Fibroblast of skin of right biceps (primary cell): ENCODE measurements at regions not wholly inside any gene's neighbourhood (a gene's known extent, or its start where the extent isn't known, plus 50 kb on each side); places are given as distances from the start of the nearest gene placed in this dataset.

Experiments used
- DNase-seq: peaks from one replicate; pipeline ENCODE4 v3.0.0-alpha.2; 2013

GRCh38 chr10:52870562-52870961, 98.0 kb upstream of the MBL2 start:
- DNase-seq: no peak

DNA sequence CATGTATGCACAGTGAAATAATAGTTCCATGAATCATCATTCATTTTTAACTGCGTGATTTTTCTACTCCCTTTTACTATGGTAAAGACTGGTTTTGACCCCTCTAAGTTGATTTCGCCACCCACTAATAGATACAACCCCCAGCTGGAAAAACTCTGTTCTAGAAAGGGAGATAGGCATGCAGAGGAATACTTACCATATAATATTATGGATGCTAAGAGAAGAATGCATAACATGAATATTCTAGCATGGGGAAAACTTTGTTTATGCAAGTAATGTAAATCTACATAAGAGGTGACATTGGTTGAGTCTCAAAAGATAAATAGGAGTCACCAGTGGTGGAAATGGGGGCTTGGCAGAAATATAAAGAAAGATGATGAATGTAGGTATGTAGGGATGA, 97.3 kb upstream of the MBL2 start:
- DNase-seq: no peak

DNA sequence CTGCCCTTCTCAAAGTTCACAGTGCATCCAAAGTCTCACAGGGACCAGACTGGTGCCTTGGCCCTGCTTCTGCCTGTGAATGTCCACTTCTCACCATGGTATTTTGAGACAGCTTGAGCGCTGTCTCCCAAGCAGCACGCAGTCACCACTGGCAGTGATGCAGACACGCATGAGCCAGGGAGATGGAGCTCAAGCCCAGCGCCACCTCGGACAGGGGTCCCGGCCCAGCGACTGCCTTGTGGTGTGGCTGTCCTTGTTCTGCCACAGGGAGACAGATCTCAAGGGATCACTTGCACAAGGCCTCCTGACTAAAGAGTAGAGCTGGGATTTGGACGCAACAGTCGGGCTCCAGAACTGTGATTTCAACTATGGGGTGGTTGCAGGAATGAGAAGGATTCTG, 92.6 kb upstream of the MBL2 start:
- DNase-seq: no peak

DNA sequence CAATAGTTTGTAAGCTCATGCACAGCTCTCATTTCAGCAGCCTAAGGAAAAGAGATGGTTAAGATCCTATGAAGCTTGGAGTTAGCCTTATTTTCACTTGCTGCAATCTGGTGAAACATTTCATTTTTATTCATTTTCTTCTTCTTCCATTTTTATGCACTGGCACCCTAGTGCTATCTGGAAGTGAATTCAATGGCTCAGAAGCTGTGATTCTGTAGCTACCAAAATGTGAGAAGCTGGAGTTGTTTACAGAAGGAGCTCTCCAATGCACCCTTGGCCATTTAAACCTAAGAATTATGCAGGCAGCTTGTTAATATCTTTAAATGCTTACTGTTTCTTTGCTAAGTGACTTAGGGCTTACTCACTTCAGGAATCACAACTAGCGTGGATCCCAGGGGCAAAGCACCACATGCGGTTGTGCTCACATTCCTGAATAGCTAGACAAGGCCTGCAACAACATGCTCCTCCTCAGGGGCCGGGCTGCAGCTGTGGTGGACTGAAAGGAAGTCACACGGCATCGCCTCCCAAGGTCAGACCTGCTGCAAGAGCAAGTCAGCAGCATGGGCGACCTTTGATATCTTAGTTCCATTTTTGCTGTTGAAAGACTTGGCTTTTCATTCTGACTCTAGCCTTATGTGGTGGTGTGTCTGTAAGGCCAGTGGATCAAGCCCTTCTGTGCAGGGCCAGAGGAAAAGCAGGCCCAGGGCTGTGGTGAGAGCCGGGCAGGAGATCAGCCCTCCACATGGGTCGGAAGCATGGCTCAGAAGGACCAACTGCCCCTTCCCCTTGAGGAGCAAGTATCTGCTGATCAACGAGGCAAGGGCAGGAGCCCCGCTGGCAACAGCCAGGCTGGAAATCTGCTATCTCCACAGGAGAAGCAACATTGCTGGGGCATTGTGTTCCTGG, 91.9 kb upstream of the MBL2 start:
- peak; percentile 96 for DNase-seq

DNA sequence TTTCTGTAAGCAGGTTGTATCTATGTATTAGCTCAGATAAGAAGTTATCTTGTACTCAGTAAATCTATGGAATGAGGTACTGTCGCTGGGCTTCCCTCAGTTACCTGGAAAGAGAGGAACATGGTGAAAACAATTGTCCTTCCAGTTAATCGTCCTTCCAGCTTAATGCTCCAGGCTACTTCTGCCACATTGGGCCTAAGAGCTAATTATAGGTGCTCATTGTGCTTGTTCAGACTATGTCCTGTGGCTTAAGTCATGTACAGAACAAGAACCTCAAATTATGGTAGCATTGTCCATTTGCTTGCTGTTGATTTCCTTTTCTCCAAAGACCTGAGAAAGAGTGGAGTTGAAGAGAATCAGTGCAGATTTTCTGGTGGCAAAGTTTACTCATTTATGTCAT, 86.1 kb upstream of the MBL2 start:
- no peak for DNase-seq

DNA sequence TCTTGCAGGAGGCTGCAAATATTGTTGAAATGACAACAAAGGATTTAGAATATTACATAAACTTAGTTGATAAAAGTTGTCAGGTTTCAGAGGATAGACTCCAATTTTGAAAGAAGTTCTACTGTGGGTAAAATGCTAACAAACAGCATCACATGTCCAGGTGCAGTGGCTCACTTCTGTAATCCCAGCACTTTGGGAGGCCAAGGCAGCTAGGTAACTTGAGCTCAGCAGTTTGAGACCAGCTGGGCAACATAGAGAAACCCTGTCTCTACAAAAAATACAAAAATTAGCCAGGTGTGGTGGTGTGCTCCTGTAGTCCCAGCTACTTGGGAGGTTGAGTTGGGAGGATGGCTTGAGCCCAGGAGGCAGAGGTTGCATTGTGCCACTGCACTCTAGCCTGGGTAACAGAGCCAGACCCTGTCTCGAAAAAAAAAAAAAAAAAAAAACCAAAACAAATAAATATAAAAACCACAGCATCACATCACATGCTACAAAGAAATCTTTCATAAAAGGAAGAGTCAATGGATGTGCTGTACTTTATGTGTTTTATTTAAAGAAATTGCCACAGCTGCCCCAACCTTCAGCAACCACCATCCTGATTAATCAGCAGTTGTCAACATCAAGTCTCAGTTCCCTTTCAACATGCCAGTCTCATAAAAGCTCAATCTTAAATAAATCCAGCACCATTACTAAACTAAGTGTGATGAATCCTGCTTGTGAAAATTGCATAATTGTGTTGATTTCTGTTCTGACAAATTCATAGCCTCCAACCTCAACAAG, 83.2 kb upstream of the MBL2 start:
- no peak for DNase-seq

- no peak for DNase-seq
Measured at GRCh38 chr10:52853704-52854103, 81.1 kb upstream of the MBL2 start.

DNA sequence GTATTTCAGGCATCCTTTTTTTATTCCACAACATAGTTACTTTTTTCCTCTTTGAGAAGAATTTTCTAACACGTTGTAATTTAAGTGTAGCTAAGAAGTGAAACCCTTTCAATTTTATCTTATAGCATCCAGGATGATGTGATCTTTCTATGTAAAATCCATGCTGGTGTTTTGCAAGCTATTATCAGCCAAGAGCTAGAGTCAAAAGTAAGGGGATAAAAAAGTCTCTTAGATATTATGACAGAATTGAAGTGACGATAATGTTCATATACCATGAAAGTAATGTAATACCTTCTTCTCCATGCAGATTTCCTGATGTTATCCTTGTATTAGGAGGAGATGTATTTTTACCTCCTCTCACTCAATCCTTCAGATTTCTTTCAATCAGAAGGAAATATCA, 64.2 kb upstream of the MBL2 start:
- DNase-seq: no peak
